ENCODE measurements at regions not wholly inside any gene's neighbourhood (a gene's known extent, or its start where the extent isn't known, plus 50 kb on each side); places are given as distances from the start of the nearest gene placed in this dataset.

DNA sequence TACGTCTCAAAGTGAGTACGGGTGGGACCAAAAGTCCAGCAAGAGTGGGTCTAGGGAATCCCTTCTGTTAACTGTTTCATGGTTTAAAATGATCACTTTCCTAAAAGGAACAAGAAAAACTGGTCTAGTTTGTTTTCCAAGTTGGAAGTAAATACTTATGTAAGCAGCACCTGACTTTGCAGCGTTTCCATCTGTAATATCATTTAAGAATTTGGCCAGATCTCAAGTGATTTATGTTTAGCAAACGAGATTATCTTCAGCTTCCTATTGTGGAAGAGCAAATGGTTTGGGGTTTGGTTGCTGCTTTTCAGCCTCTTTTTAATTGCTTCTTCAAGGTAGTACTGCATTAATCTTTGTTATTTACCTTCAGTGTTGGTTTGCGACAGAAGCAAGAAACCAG is 50.4 kb downstream of the FHIP1A start:
- Histone ChIP-seq H3K4me3 (ENCODE audit: low read length) (no peak overlapping the region), H3K36me3 (ENCODE audit: insufficient read depth, low read length) (no peaks in the 10 kb centered on the region), H3K4me2 (ENCODE audit: low read depth, low read length, poor library complexity, severe bottlenecking) (no peak overlapping the region), H4K20me1 (ENCODE audit: insufficient read depth, low read depth, low read length) (no peaks in the 10 kb centered on the region), H3K9ac (ENCODE audit: low read length) (no peak overlapping the region), H3K9me2 (replicated peaks; ENCODE audit: insufficient read depth, low read length) (no peaks in the 10 kb centered on the region), H3K9me3 (ENCODE audit: low read length) (no peaks in the 10 kb centered on the region), H2AFZ (ENCODE audit: low read length) (no peak overlapping the region), H3K27ac (ENCODE audit: low read length) (no peak overlapping the region), H3K4me1 (ENCODE audit: low read length) (no peaks in the 10 kb centered on the region), H3K27me3 (ENCODE audit: low read length) (no peaks in the 10 kb centered on the region), H3K79me2 (ENCODE audit: low read length) (no peaks in the 10 kb centered on the region)
- no peak for DNase-seq

DNA sequence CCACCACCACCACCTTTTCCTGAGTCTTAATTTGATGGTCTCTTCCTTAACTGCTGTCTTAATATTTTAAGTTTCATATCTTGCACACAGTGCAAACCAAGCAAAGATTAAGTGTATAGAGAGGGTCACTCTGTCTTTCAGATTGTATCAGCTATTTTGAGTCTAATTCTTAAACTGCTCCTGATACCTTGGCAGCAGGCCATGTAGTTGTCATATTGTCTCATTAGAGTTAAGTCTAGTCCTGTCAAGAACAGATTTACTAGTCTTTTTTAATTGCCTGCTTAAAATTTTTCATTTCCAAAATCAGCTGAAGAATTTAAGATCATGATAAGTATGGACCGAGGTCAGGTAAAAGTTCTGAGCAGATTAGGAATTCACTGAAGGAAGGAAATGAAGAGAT is 51.5 kb downstream of the FHIP1A start:
- no peak overlapping the region for H3K9ac ChIP-seq (ENCODE audit: low read length)

DNA sequence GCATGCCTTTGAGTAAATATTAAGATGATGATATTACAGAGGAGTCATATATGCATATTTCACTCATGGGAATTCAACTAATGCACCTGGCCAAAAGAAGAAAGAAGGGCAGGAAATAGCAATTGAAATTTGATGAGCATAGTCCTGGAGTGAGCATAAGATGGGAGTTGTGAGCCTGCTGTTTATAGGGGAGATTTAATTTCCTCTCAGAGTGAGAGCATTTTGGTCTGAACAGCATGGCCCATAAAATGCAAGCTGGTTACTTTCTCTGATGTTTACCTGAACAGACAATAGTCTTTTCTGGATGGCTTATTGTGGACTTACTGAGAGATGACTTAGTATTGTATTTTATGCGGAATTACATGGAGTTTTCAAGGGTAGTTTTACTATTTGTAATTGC is 53.6 kb downstream of the FHIP1A start:
- H3K9me3 ChIP-seq (ENCODE audit: low read length) = no peaks in the 10 kb centered on the region
- no peaks in the 10 kb centered on the region for H3K79me2 ChIP-seq (ENCODE audit: low read length)
- no peak overlapping the region for H3K4me3 ChIP-seq (ENCODE audit: low read length)
- no peak overlapping the region for H2AFZ ChIP-seq (ENCODE audit: low read length)
- H3K9me2 ChIP-seq (replicated peaks; ENCODE audit: insufficient read depth, low read length) = no peaks in the 10 kb centered on the region
- H3K27ac ChIP-seq (ENCODE audit: low read length) = no peak overlapping the region
- H3K4me1 ChIP-seq (ENCODE audit: low read length) = no peaks in the 10 kb centered on the region
- H3K27me3 ChIP-seq (ENCODE audit: low read length) = no peaks in the 10 kb centered on the region
- H3K9ac ChIP-seq (ENCODE audit: low read length) = no peak overlapping the region
- H4K20me1 ChIP-seq (ENCODE audit: insufficient read depth, low read depth, low read length) = no peaks in the 10 kb centered on the region
- DNase-seq = no peak
- no peak overlapping the region for H3K4me2 ChIP-seq (ENCODE audit: low read depth, low read length, poor library complexity, severe bottlenecking)
- no peaks in the 10 kb centered on the region for H3K36me3 ChIP-seq (ENCODE audit: insufficient read depth, low read length)

More for the DNA sequence above, 51.5 kb downstream of the FHIP1A start:
- H3K27ac ChIP-seq (ENCODE audit: low read length) = no peak overlapping the region
- no peaks in the 10 kb centered on the region for H4K20me1 ChIP-seq (ENCODE audit: insufficient read depth, low read depth, low read length)
- H3K36me3 ChIP-seq (ENCODE audit: insufficient read depth, low read length) = no peaks in the 10 kb centered on the region
- DNase-seq = no peak
- H3K9me2 ChIP-seq (replicated peaks; ENCODE audit: insufficient read depth, low read length) = no peaks in the 10 kb centered on the region
- H3K4me1 ChIP-seq (ENCODE audit: low read length) = no peaks in the 10 kb centered on the region
- H3K27me3 ChIP-seq (ENCODE audit: low read length) = no peaks in the 10 kb centered on the region
- H3K4me3 ChIP-seq (ENCODE audit: low read length) = no peak overlapping the region
- no peak overlapping the region for H2AFZ ChIP-seq (ENCODE audit: low read length)
- H3K4me2 ChIP-seq (ENCODE audit: low read depth, low read length, poor library complexity, severe bottlenecking) = no peak overlapping the region
- H3K79me2 ChIP-seq (ENCODE audit: low read length) = no peaks in the 10 kb centered on the region
- H3K9me3 ChIP-seq (ENCODE audit: low read length) = no peaks in the 10 kb centered on the region

DNA sequence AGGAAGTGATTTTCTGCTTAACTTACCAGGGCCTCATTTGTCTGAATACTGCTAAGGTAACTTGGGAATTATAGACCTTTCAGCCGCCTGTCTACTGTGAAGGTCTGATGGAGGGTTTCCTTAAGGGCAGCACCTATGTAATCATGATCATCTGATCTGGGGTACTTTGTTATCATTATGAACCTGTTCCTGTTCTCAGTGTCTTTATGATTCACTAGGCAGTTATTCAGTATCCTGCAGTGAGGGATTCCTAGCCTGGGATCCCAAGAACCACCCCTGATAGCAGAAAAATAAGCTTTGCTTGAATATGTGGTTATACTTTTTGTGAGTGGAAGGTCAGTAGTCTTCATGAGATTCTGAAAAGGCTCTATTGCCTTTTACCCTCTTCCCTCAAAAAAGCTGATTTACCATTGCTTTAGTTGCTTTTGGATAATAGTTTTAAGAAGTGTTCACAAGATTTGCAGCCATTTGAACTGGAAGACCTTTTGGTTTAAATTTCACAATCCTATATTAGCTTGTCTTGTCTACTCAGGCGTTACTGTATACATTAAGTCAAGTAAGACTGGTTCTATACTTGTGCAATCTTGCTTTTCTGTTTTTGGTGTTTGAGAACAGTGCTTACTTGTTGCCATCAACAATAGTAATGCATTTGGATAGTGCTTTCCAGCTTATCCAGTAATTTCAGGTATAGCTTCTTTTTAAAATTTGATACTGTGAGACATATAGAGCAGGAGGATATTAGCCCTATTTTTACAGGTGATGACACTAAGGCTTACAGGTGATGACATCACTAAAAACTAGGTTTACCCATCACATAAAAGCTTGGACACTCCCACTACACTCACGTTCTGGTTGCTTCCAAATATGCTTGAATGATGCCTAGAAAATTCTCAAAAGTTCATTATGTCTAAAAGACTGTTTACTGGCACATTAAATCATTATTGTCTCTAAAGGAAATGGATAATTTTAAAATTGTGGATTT is 60.0 kb downstream of the FHIP1A start:
- Histone ChIP-seq H3K79me2 (ENCODE audit: low read length) (no peaks in the 10 kb centered on the region), H4K20me1 (ENCODE audit: insufficient read depth, low read depth, low read length) (no peaks in the 10 kb centered on the region), H3K9ac (ENCODE audit: low read length) (no peak overlapping the region), H3K4me2 (ENCODE audit: low read depth, low read length, poor library complexity, severe bottlenecking) (no peak overlapping the region), H3K4me1 (ENCODE audit: low read length) (no peaks in the 10 kb centered on the region), H3K4me3 (ENCODE audit: low read length) (no peak overlapping the region), H2AFZ (ENCODE audit: low read length) (no peak overlapping the region), H3K36me3 (ENCODE audit: insufficient read depth, low read length) (no peaks in the 10 kb centered on the region), H3K27me3 (ENCODE audit: low read length) (no peaks in the 10 kb centered on the region), H3K27ac (ENCODE audit: low read length) (no peak overlapping the region), H3K9me3 (ENCODE audit: low read length) (no peaks in the 10 kb centered on the region), H3K9me2 (replicated peaks; ENCODE audit: insufficient read depth, low read length) (no peaks in the 10 kb centered on the region)
- peak; percentile 32 for DNase-seq

DNA sequence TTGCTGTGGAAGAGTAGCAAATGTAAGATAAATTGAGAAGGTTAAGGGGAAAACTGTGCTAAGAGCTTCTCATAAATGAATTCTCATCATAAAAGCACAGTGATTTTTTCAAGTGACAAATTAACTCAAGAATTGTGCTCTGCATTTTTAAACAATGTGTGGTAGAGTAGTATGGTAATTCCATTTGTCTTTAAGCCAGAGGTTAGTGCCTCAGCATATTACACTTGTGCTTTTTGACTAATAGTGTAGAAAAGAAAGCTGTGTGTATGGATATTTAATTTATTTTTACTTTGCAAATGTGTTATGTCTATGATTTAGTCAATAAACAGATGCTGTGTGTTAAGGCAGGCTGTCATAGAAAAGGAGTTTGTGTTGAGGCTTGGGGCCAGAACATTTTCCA is 61.0 kb downstream of the FHIP1A start:
- Histone ChIP-seq H3K27me3 (ENCODE audit: low read length) (no peaks in the 10 kb centered on the region), H3K27ac (ENCODE audit: low read length) (no peak overlapping the region), H3K4me1 (ENCODE audit: low read length) (no peaks in the 10 kb centered on the region), H3K36me3 (ENCODE audit: insufficient read depth, low read length) (no peaks in the 10 kb centered on the region), H3K9me3 (ENCODE audit: low read length) (no peaks in the 10 kb centered on the region), H4K20me1 (ENCODE audit: insufficient read depth, low read depth, low read length) (no peaks in the 10 kb centered on the region), H3K4me2 (ENCODE audit: low read depth, low read length, poor library complexity, severe bottlenecking) (no peak overlapping the region), H3K79me2 (ENCODE audit: low read length) (no peaks in the 10 kb centered on the region), H2AFZ (ENCODE audit: low read length) (no peak overlapping the region), H3K9ac (ENCODE audit: low read length) (no peak overlapping the region), H3K9me2 (replicated peaks; ENCODE audit: insufficient read depth, low read length) (no peaks in the 10 kb centered on the region), H3K4me3 (ENCODE audit: low read length) (no peak overlapping the region)
- DNase-seq = peak; percentile 36

DNA sequence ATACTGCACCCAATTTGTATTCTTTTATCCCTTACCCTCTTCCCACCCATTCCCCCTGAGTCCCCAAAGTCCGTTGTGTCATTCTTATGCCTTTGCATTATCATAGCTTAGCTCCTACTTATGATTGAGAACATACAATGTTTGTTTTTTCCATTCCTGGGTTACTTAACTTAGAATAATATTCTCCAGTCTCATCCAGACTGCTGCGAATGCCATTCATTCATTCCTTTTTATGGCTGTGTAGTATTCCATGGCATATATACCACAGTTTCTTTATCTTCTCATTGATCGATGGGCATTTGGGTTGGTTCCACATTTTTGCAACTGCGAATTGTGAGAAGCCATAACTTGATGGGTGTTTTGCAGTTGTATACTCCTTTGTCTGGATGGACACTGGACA is 62.8 kb downstream of the FHIP1A start:
- Histone ChIP-seq H3K4me3 (ENCODE audit: low read length) (no peak overlapping the region), H3K4me1 (ENCODE audit: low read length) (no peaks in the 10 kb centered on the region), H3K79me2 (ENCODE audit: low read length) (no peaks in the 10 kb centered on the region), H3K4me2 (ENCODE audit: low read depth, low read length, poor library complexity, severe bottlenecking) (no peak overlapping the region), H3K9me2 (replicated peaks; ENCODE audit: insufficient read depth, low read length) (no peaks in the 10 kb centered on the region), H3K36me3 (ENCODE audit: insufficient read depth, low read length) (no peaks in the 10 kb centered on the region), H3K27me3 (ENCODE audit: low read length) (no peaks in the 10 kb centered on the region), H4K20me1 (ENCODE audit: insufficient read depth, low read depth, low read length) (no peaks in the 10 kb centered on the region), H3K27ac (ENCODE audit: low read length) (no peak overlapping the region), H3K9ac (ENCODE audit: low read length) (no peak overlapping the region), H3K9me3 (ENCODE audit: low read length) (no peaks in the 10 kb centered on the region), H2AFZ (ENCODE audit: low read length) (no peak overlapping the region)
- DNase-seq = no peak

DNA sequence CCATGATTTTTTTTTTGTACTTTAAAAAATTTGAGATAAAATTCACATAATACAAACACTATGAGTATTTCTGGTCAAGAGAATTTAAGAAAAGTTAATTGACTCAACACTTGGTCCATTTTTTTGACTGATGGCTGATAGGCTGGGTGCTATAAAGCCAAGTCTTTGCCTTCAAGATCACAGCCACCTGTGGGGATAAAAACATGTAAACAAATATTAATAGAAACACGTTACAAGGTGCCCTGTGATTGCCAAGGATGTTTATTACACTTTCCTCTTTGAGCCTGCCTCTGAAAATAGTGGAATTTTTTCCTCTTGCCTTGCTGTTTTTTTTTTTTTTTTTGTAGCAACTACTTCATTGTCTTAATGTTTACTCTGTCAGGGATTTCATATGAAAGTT is 63.3 kb downstream of the FHIP1A start:
- H3K36me3 ChIP-seq (ENCODE audit: insufficient read depth, low read length) = no peaks in the 10 kb centered on the region
- no peaks in the 10 kb centered on the region for H3K27me3 ChIP-seq (ENCODE audit: low read length)
- H3K4me3 ChIP-seq (ENCODE audit: low read length) = no peak overlapping the region
- no peak for DNase-seq
- H3K27ac ChIP-seq (ENCODE audit: low read length) = no peak overlapping the region
- no peaks in the 10 kb centered on the region for H3K4me1 ChIP-seq (ENCODE audit: low read length)
- H3K9me2 ChIP-seq (replicated peaks; ENCODE audit: insufficient read depth, low read length) = no peaks in the 10 kb centered on the region
- no peaks in the 10 kb centered on the region for H3K79me2 ChIP-seq (ENCODE audit: low read length)
- no peak overlapping the region for H3K9ac ChIP-seq (ENCODE audit: low read length)
- no peak overlapping the region for H2AFZ ChIP-seq (ENCODE audit: low read length)
- no peak overlapping the region for H3K4me2 ChIP-seq (ENCODE audit: low read depth, low read length, poor library complexity, severe bottlenecking)
- no peaks in the 10 kb centered on the region for H4K20me1 ChIP-seq (ENCODE audit: insufficient read depth, low read depth, low read length)
- H3K9me3 ChIP-seq (ENCODE audit: low read length) = no peaks in the 10 kb centered on the region

DNA sequence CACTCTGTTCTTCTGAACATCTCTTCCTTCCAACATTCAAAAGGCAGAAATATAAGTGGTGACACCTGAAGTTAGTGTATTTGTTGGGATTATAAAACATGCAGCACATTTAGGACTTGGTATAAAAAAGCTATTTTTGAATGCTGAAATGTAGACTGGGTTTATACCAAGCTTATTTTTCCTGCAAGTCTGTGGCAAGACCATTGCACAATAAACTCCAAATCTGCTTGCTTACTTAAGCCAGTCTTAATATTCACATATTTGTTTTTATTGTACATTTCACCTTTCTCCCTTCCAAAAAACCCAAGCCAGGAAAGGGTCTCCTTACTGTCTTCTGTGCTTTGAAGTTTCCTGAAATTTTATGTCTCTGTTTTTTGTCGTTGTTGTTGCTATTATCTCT is 63.7 kb downstream of the FHIP1A start:
- no peak for DNase-seq
- H3K4me3 ChIP-seq (ENCODE audit: low read length) = no peak overlapping the region
- H3K9me3 ChIP-seq (ENCODE audit: low read length) = no peaks in the 10 kb centered on the region
- H3K4me1 ChIP-seq (ENCODE audit: low read length) = no peaks in the 10 kb centered on the region
- H3K27ac ChIP-seq (ENCODE audit: low read length) = no peak overlapping the region
- no peaks in the 10 kb centered on the region for H3K79me2 ChIP-seq (ENCODE audit: low read length)
- no peaks in the 10 kb centered on the region for H3K27me3 ChIP-seq (ENCODE audit: low read length)
- no peaks in the 10 kb centered on the region for H4K20me1 ChIP-seq (ENCODE audit: insufficient read depth, low read depth, low read length)
- no peak overlapping the region for H3K4me2 ChIP-seq (ENCODE audit: low read depth, low read length, poor library complexity, severe bottlenecking)
- no peak overlapping the region for H2AFZ ChIP-seq (ENCODE audit: low read length)
- no peak overlapping the region for H3K9ac ChIP-seq (ENCODE audit: low read length)
- H3K9me2 ChIP-seq (replicated peaks; ENCODE audit: insufficient read depth, low read length) = no peaks in the 10 kb centered on the region
- no peaks in the 10 kb centered on the region for H3K36me3 ChIP-seq (ENCODE audit: insufficient read depth, low read length)

Measured in Karpas-422 (cell line).